GM12891 (cell line): ENCODE measurements at regions not wholly inside any gene's neighbourhood (a gene's known extent, or its start where the extent isn't known, plus 50 kb on each side); places are given as distances from the start of the nearest gene placed in this dataset.

ENCODE experiments used
- DNase-seq: peaks from one replicate; pipeline ENCODE4 v3.0.0; 2011; ENCODE audit warnings: low spot score; ENCODE audit not compliant: insufficient read length
- FAIRE-seq: peaks from 2 replicates; lab custom pipeline; 2011; peaks lifted over from hg19 to GRCh38; lab: Jason Lieb, UNC
- PAX5 ChIP-seq: IDR thresholded peaks from 2 replicates; pipeline ENCODE4 v1.6.1; 2011; ENCODE audit warnings: low read length, moderate library complexity, mild to moderate bottlenecking; ENCODE audit not compliant: insufficient read depth, severe bottlenecking
- POLR2A ChIP-seq: IDR thresholded peaks from 2 replicates; pipeline ENCODE4 v1.6.1; 2011; ENCODE audit warnings: low read depth, low read length, control low read depth
- POLR2AphosphoS5 ChIP-seq: IDR thresholded peaks from 2 replicates; pipeline ENCODE4 v1.6.1; 2011; ENCODE audit warnings: low read depth, low read length, control low read depth
- POU2F2 ChIP-seq: IDR thresholded peaks from 2 replicates; pipeline ENCODE4 v1.6.1; 2011; ENCODE audit warnings: low read depth, mild to moderate bottlenecking, control low read depth, low read length, moderate library complexity
- SPI1 ChIP-seq: IDR thresholded peaks from 2 replicates; pipeline ENCODE4 v1.6.1; 2011; ENCODE audit warnings: low read depth, low read length, control low read depth
- TAF1 ChIP-seq: IDR thresholded peaks from 2 replicates; pipeline ENCODE4 v1.6.1; 2011; ENCODE audit warnings: low read depth, low read length, control low read depth

DNA sequence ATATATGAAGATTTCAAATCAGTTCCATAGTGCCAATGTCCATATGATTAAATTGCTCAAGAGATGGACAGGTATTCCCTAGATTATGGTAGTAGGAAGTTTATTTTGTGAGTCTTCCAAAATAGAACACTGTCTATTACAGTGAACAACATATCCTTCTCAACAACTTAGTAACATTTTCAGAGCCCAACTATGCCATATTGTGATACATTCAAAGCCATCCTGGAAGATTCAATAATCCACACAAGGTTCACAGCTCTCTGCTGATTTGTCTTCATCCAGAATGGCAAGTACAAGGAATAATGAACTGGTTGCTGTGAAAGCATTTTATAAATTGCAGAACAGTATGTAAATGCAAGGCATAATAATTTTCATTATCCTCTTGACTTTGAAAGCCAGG lies 213.9 kb downstream of the CHRM2 start:
- no peak for FAIRE-seq
- DNase-seq = no peak
- no peak for TF ChIP-seq POLR2AphosphoS5
- TF ChIP-seq POU2F2 = no peak
- TF ChIP-seq POLR2A = no peak
- no peak for TF ChIP-seq TAF1
- TF ChIP-seq PAX5 = no peak
- TF ChIP-seq SPI1 = no peak

DNA sequence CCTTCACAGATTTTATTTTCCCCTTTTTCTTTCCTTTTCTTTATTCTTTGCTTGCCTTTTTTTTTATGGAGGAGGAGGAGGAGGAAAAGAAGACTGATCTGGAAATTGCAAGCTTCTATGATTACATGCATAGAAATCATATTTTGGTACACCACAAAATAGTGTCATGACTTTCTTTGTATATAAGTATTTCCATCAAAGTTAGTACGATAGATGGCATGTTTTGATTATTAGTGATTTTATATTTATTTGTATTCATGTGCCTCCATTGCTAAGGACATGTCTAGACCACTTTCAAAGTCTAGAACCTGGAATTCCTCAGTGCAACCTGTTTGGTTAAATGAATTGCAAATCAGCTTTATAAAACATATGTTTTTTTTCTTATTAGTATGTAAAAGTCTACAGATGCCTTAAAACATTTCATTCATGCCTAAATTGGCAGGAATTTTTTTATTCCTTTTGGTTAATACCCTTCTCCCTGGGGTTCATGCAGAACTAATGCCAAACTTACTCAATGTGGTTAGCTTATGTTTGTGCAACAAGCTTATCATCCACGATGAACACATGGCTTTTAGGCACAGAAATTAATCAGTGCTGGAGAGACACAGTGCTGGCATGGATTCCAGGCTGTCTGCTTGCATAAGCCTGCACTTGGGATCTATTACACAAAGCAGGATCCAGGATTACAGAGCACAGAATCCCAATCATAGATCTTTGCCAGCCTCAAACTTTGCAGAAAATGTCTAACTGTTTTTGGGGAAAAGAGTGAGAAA lies 213.1 kb downstream of the CHRM2 start:
- DNase-seq (no peak), FAIRE-seq (no peak)
- TF ChIP-seq POLR2A (no peak), PAX5 (no peak), SPI1 (no peak), POU2F2 (no peak), POLR2AphosphoS5 (no peak), TAF1 (no peak)

GRCh38 chr7:137080516-137081203 lies 212.2 kb downstream of the CHRM2 start:
- no peak for TF ChIP-seq SPI1
- FAIRE-seq = no peak
- DNase-seq = no peak

DNA sequence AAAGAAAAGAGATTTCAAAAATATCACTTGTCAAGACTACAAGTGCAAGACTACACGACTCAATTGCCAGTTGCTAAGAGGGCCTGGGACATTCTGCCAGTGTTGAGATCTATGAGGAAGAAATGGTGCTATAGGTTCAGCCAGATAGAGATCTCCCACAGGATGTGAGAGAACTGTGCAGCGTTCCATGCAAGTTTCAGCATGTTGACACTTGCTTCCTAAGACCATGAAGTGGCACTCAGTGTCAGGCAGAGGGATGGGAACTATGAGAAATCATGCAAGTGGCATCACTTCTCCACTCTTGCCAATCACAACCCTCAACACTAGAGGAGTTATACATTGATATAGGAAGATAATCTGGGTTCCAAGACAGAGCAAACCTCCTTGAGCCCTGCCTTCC lies 210.3 kb downstream of the CHRM2 start:
- DNase-seq (no peak), FAIRE-seq (no peak)
- TF ChIP-seq PAX5 = no peak
- TF ChIP-seq POLR2A = no peak
- TF ChIP-seq SPI1 = no peak
- TF ChIP-seq POLR2AphosphoS5 = no peak
- no peak for TF ChIP-seq POU2F2
- no peak for TF ChIP-seq TAF1

DNA sequence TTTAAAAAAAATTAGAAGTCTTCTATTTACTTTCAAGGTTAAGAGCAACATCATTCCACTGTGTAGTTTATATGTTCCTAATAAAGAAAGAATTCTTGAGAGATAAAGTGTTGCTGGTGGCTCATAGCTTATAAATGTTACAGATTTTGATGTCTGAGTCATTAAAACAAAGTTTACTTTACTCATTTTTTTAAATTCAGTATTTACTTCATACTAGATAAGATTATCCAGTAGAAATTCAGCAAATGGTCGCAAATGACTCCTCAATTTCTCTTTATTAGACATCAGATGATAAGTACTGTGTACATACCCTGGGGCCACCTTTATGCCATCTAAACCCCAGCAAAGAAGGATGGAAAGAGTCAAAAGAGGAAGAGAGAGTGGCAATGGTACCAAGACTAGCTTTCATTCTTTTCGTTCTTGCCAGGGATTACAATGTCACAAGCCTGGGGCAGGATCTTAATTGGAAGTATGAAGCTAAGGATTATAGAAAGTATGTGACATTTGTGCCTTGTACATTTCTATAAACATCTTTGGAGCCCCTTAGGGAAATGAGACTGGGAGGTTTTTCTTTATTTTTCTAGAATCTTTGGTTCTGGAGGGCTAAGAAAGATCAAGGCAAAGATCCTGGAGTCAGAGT lies 206.1 kb downstream of the CHRM2 start:
- DNase-seq (no peak), FAIRE-seq (no peak)
- TF ChIP-seq POU2F2 (no peak), TAF1 (no peak), SPI1 (no peak), POLR2AphosphoS5 (no peak), PAX5 (no peak), POLR2A (no peak)

GRCh38 chr7:137073571-137074325 lies 205.3 kb downstream of the CHRM2 start:
- DNase-seq (no peak), FAIRE-seq (no peak)
- TF ChIP-seq PAX5 (no peak), POLR2AphosphoS5 (no peak), POLR2A (no peak), SPI1 (no peak), TAF1 (no peak), POU2F2 (no peak)
